NOMO-1 (cell line): ENCODE measurements at regions not wholly inside any gene's neighbourhood (a gene's known extent, or its start where the extent isn't known, plus 50 kb on each side); places are given as distances from the start of the nearest gene placed in this dataset.
"Not testable (repeated sequence)": the region's sequence is repeated elsewhere in the genome, so short reads cannot be mapped to it uniquely, and the experiment has no call there.

Source experiments
- DNase-seq, 2 experiments: peaks; one replicate each; lab custom pipeline; 2025; ENCODE audit not compliant: unreplicated experiment in 2 of 2; lab: John Stamatoyannopoulos, UW

DNA sequence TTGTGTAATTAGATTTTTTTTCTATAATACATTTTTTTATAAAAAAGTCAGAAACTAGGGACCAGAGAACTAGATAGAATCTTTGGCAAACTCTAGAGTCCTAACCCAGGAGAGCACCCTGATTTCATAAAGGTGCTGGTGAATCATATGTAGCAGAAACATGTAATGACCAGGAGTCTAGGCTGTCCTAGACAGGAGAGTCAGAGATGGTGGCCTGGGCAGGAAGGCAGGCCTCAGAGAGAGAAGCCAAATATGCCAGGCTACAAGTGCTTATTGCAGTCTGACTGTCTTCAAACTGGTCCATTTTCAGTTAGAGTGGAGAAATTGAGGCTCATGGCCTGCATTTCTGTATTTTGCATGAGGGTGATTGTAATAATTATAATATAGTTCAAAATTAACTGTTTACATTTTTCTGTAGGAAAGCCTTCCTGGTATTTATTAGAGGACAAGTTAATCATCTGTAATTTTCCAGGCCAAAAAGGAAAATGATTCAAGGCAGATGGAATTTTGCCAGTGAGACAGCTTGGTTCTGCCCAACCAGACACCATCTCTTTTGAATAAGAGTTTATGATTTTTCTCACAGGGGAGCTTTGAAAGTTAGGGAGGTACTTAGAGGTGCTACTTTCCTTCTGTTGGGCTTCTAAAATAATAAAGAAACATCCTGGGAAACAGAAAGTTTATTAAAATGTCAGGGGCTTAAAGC is 129.8 kb downstream of the S1PR1 start:
- no peak for DNase-seq

DNA sequence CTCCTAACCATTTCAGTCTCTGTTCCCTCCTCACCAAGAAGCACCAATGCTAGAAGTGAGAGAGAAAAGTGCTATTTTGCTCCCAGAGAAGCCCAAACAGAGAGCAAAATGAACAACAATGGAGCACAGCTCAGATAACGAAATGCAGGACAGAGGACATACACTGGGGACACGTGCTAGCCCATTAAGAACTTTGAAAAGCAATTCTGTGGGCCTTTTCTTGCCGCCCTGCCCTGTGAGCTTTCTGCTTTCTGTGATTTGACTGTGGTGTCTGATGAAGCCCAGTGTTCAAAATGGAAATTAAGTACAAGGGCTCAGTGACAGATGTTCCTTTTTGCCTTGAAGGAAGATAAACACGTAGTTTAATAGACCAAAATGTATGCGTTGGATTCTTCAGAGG is 130.8 kb downstream of the S1PR1 start:
- DNase-seq, result no peak

DNA sequence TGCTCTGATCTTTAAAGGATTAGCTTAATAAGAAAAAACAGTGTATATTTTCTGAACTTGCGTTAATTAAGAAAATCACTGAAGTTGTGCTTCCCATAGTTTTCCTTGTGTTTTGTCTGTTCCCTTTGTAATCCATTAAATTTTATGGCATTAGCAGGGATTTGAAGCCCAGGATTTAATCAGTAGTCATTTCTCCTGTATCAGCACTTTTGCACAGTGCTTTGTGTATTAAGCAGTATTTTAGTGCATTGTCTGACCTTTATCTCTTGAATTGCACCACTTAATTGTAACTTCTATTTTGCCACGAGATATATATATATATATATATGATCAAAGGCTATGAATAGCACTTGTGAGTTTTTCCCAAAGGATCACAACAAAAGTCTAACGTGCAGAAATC is 133.7 kb downstream of the S1PR1 start:
- no peak for DNase-seq

DNA sequence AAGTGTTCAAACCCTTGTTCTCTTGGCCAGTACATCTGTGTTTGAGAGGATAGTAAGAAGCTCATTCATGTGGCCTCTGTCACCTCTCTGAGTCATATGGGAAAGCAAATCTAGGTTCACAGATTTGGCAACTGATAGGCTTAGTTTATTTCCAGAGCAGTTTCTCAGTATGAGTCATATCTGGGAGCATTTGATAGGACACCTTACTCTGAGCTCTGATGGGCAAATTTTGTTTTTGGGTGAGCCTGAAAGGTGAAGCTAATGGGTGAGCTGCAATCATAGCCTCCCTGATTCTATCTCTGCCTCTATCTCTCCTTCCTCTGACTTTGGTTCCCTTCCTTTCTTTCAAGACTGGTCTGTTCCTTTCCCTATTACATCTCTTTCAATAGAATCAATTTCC is 134.4 kb downstream of the S1PR1 start:
- DNase-seq, result no peak

DNA sequence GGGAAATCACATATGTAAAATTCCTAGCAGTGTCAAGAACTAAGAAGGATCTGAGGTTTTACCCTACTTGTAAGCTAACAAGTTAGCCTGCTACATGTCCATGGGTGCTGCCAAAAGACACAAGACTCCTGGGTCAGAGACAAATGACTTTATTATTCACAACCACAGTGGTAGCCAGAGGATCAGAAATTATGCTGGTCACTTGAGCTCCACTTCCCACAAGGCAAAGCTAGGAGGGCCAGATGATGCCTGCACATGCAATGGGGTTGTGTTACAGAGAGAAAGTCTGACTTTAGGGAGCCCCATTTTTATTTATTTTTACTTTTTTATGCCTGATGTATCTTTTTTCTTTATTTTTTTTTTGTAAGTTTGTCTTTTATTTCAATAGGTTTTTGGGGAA is 136.8 kb downstream of the S1PR1 start:
- DNase-seq, result no peak

DNA sequence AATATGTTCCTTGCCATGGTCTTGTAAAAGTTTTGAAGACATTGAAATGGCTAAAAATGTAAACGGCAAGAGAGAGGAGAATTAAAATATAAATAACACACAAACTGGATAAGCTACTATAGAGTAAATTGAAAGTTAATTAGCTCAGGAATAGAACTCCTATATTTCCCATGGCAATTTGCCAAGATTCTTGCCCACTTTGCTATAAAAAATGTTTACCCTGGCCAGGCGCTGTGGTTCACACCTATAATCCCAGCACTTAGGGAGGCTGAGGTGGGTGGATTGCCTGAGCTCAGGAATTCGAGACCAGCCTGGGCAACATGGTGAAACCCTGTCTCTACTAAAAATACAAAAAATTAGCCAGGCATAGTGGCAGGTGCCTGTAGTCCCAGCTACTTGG is 138.6 kb downstream of the S1PR1 start:
- not testable (repeated sequence) for DNase-seq

DNA sequence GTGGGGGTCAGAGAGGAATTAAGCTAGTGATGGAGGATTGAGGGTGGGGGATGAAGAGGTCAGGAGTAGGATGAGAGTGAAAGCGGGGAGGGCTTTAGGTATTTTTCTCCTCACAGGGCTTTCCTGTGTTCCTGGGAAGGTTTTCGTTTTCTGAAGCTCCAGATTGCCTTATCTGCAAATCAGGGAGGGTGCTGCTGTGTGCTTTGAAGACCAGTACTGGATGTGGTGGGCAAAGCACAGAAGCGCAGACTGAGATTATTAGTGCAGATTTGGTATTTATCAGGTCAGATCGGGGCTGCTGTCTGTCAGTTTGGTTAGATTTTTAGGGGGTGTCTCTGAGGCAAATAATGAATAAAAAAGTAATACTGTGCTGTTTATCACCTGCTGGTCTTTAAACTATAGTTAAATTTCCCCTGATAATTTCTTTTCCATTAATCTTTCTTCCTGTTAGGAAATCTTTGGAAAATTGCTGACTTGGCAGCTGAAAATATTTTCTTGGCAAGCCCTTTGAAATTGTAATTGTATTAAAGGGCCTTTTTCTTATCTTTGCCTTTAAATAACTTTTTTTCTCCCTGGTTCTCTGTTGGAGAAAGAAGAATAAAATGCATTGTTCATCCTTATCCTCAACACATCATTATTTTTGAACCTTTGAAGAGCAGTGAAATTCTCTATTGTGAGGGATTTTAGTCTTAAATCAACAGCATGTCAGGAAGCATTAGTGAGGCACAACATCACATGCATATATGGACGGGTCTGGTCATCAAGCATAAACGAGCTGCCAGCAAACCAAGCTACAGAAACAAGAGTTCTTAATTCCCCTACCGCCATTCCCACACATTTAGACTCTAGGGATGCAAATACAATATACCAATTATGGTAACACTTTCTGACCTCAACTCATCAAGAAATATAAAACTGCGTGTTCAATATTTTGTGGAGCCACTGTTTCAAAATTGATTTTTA is 139.6 kb downstream of the S1PR1 start:
- DNase-seq, result no peak

DNA sequence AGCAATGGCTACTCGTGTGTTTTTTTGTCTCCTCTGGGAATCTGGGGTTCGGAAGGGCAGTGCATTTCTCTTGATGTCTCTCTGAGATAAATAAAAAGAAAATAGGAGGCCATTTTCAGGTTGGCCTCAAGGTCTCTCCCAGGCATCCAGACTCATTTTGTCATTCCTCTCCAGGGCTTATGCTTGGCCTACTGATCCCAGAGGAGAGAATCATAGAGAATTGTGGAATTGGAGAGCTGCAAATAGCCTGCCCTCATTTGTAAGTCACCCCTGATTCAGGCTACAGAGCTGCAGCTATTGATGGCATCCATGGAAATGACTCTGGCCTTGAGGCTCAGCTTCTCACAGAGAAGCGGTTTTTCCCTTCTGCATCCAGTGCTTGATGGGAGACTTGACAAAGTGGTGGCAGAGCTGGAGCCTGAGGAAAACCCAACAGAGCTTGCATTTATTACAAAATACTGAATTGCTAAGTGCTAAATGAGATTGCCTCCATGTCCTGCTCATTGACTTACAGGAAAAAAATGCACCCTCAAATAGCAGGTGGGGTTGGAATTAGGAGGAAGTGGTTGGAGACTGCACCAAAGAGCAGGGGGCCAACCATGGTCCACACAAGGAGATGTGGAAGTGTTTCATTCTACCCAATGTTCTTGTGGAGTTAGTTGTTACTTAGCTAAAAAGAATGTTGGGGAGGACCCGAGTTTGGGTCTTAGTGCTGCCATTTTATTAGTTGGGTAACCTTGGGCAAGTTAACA is 140.4 kb downstream of the S1PR1 start:
- DNase-seq, result no peak

DNA sequence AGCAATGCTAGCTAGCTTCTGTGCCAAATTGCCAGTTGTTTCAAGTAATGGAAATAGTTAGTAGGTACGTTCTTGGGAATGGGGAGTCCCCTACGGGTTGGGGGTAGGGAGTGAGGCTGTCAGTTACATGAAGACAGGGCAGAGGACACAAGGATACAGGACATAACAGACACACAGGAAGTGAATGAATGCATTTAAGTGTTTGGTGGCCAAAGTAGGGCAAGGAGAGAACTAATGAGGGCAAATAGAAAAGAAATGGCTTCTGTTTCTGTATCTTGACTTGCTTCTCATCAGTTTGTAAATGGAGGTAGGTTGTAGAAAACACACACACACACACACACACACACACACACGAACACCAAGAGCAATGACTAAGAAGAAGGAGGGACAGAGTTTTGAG is 142.2 kb downstream of the S1PR1 start:
- no peak for DNase-seq

DNA sequence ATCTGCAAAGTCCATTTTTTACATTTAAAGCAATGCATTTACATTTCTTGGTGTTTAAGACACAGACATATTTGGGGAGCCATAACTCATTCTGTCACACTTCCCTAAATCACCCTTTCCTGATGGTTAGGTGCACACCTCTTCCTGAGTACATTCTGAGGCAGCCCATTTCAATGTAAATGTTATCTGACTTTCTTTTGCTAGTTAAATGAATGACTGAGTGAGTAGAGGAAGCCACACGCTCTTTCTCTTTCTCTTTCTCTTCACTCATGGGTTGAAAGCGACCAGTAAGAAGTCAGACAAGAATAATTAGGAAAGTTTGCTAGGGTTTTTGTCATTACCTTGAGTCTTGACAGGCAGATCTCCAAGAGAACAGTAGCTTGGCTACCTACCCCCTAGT is 143.1 kb downstream of the S1PR1 start:
- no peak for DNase-seq

DNA sequence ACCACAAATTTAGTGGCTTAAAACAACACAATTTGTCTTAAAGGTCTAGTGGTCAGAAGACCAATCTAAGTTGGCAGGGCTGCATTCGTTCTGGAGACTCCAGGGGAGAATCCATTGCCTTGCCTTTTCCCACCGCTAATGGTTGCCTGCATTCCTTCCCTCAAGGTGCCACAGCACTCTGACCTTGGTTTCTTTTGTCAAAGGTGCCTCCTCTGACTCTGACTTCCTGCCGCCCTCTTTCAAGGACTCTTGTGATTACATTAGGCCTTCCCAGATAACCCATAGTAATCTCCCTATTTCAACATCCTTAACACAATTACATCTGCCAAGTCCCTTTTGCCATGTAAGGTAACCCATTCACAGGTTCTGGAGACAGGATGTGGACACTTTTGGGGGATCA is 145.3 kb downstream of the S1PR1 start:
- DNase-seq, result no peak

DNA sequence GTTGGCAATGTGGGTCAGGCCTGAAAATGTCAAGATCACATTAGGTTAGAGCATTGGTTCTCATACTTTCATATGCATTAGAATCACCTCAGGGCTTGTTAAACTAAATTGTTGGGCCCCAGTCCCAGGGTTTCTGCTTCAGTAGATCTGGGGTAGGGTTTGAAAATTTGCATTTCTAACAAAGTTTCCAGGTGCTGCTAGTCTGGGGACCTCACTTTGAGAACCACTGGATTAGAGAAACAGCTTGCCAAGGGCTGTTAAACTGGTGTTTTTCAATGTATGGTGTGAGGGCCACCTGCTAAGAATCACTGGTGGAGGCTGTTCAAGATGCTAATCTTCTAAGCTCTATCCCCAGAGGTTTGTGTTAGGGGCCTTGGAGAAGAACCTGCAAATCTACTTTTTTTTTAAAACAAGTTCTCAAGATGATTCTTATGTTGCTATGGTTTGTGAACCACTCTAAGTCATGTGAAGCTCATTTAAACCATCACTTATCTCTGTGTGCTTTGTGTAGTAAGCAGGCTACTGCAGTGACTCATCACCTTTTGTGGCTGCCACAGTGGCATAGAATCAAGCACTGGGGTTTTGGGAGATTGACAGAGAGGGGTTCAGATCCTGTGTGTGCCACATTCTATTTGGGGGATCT is 152.2 kb downstream of the S1PR1 start:
- DNase-seq, result no peak

DNA sequence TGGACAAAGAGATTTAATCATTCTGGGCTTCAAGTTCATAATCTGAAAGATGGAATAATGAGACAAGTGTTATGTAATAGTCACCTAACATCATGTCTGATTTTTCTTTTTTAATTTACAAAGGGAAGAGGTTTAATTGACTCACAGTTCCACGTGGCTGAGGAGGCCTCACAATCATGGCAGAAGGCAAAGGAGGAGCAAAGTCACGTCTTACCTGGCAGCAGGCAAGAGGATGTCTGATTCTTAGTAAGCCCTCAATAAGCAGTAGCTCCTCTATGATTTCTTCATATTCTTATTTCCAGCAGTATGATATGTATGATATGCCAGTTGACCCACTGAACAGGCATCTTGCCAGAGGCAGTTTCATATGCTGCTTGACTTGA is 152.7 kb downstream of the S1PR1 start:
- DNase-seq, result no peak

DNA sequence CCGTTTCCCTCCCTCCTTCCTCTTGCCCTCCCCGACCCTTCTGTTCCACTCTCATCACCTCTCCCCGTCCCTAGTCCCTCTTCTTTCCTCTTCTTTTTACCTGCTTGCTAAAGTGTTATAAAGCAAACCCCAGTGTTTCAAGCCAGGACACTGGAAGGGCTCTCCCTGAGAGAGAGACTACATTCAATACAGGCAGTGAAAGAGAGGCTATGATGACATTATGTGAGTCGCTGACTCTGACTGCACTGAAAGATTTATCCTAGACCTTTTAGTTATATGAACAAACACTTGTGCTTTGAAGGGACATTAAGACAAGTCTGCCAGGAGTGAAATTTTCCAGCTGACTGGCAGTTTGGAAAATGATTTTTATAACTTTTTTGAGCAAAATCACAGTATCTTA is 155.7 kb downstream of the S1PR1 start:
- DNase-seq, result no peak

DNA sequence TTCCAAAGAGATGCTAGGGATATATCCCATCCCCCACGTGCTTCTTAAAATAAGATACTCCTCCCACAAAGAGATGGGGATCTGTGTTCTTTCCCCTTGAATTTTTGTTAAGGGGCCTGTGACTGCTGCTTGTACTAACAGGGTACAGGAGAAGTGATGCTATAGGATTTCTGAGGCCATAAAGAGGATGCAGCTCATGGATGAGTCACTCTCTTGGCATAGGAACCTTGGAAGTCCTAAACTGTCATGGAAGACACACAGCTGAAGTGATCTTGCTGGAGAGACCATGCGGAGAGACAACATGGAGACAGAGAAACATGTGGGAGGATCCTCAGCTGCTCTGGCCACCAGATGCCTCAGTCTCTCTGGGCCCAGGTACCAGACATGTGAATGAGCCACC is 157.2 kb downstream of the S1PR1 start:
- no peak for DNase-seq

DNA sequence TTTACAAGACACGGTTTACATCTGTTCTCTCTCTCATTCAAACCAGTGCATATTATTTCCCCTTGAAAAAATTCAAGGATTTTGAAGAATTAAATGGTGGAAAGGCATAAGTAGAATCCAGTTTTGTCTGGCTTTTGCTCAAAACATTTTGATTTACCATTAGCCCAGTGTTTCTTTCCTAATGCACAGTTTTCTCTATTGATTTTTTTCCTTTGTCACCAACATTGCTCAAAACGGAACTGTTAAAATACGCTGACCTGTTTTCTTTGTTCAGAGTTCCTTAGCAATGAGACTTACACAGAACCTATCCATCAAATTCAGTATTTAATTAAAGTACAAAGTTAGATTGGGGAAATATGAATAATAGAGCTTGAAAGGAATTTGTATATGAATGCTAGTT is 162.4 kb downstream of the S1PR1 start:
- no peak for DNase-seq

DNA sequence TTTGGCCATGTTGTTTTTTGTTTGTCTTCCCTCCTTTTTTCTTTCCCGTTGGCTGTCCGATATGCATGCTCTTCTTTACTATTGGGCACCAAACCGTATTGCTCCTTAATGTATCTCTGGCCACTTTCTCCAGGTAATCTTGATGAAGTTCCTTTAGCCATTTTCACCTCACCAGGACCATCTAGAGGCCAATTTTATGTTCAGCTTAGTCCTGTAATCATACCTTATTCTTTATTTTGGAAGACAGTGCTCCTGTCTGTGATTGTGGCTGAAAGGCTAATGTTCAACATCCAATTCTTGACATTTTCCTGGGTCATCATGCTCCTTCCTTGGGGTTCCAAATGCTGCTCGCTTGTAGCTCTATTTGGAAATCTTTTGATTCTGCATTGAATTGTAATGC is 169.5 kb downstream of the S1PR1 start:
- no peak for DNase-seq

DNA sequence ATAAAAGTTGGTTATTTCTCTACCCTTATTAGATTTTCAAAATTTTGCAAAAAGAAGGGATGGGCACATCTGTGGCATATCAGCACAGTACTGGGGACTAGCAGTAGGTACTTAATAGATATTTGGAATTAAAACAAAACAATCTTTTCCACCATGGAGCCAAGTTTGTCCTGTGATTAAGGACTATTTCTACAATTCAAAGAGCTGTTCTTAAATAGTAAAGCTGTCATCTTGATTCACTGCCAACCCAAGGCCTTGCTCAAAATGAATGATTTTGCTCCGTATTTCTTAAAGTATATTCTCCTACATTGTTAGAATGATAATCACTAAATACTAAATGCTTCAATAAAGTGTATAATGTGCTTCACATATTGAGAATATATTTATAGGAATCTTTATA is 169.9 kb downstream of the S1PR1 start:
- no peak for DNase-seq

DNA sequence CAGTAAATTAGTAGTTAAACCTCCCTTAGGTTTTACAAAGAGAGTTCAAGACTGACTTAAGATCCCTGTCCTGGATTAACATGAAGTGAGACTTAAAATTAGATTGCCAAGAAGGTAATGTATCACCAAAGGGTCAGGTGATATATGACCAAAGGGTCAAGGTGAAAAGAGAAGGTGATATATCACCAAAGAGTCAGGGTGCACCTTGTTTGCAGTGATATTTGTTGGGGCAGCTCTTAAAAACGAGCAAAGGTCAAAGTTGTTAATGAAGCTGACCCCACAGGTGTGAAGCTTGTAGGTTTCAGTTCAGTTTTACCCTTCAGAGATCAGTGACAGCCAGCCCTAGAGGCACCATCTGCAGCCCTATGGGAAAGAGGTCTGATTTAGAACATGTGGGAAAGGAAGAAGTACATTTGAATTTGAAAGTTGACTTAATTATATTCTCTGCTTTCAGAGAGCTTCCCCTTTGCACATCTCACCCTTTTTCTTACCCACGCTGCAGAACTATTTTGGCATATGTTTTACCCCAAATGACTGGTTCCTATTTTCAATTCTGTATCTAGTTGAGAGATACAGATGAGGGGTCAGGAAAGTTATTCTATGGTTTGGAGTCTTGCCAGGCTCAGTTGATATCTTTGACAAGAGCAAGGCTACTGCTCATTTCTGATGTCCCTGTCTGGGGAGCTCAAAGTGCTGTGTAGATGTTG is 170.8 kb downstream of the S1PR1 start:
- no peak for DNase-seq
